GM23338 (cell line): ENCODE measurements at regions not wholly inside any gene's neighbourhood (a gene's known extent, or its start where the extent isn't known, plus 50 kb on each side); places are given as distances from the start of the nearest gene placed in this dataset.

Source experiments
- CTCF ChIP-seq, 2 experiments: fragments of 200-600 bp in 1 of 2; sonication (generic) in 1 of 2; conservative IDR thresholded peaks; 2 replicates each; pipeline versions ENCODE4 v1.5.1 to v1.6.1; 2016 to 2017; ENCODE audit warnings: antibody characterized with exemption in 2 of 2, low read depth in 2 of 2, mild to moderate bottlenecking in 2 of 2, moderate library complexity in 1 of 2
- JUNB ChIP-seq: IDR thresholded peaks from one replicate; pipeline ENCODE4 v1.6.1; 2016; ENCODE audit warnings: antibody characterized with exemption; ENCODE audit not compliant: unreplicated experiment
- REST ChIP-seq: IDR thresholded peaks from one replicate; pipeline ENCODE4 v1.6.1; 2018; ENCODE audit warnings: antibody characterized with exemption; ENCODE audit not compliant: unreplicated experiment

- TF ChIP-seq CTCF (conservative IDR thresholded peaks at IDR 0.05; ENCODE audit: low read depth in 2 of 2) (no peak), JUNB (no peak), REST (no peak)
These were observed 702.8 kb downstream of the SI start for GRCh38 chr3:164375538-164375937.
